NCI-H345 treated with DMSO at 0.1 percent for 48 hours (cell line): ENCODE measurements at regions not wholly inside any gene's neighbourhood (a gene's known extent, or its start where the extent isn't known, plus 50 kb on each side); places are given as distances from the start of the nearest gene placed in this dataset.

Experiments used
- DNase-seq: peaks from one replicate; lab custom pipeline; 2025; ENCODE audit not compliant: unreplicated experiment; lab: John Stamatoyannopoulos, UW

DNA sequence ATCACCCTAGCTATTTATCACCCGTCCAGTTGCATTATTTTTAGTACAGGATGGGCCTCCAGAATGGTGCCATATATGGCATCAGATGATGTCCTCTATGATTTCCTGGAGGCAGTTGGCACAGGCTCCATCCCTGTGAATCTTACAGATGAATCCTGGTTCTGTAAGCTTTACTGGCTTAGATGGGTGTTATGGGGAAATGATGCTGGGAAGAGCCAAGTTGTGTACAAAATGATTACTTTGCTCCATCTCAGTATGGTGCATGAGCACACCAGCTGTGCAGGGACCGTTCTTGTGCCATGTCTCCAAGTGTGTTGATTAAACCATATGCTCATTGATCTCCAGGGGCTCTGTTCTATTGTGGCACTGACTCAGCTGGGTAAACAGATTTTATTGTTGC lies 755.7 kb downstream of the TLR4 start:
- peak; percentile 83 for DNase-seq

DNA sequence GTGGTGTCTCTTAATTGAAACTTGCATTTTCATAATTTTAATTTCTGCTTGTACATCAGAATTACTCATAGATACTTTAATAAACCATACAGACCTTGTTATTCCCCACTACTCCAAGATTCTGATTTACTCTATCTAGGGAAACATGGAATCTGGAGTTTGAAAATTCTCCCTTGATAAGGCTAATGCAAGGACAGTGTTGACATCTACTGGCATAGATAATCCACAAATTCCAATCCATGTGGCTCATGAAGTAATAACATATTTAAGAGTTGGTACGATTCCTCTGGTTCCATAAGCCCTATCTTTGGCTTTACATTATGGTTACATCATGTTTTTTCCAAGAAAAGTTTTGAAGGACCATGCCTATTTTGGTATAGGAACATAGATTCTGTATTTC lies 759.2 kb downstream of the TLR4 start:
- no peak for DNase-seq

DNA sequence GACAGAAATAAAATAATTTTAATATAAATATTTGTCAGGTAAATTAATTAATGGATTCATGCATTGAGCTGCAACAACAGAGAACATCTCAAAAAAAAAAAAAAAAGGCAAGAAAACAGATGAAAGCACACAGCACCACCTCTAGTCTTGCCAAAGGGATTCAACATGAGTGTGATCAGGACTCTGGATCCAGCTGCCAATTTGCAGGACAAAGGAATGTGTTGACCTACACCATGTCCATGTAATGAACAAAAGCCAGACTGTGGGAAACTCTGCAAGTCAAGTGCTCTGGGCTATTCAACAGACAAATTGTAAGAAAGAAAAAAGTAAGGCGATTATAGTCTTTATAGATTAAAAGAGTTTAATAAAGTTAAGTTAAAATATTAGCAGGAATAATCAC lies 769.3 kb downstream of the TLR4 start:
- DNase-seq, result no peak

DNA sequence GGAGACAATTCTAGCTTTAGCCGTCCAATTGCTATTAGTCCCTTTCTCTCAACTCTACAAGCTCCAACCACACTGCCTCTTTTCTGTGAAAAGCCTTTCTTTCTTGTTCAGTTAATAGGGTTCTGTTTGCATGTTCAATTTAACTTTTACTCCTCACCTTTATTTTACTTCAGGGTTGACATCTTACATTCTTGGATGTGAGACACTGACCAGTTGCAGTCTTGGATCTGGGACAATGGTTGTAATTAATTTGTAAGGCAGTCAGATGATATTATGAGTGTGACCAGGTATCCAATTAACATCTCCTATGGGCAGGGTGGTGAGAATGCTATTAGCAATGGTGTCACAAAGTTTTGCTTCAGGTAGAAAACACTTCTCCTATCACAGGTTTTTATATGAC lies 774.5 kb downstream of the TLR4 start:
- no peak for DNase-seq

DNA sequence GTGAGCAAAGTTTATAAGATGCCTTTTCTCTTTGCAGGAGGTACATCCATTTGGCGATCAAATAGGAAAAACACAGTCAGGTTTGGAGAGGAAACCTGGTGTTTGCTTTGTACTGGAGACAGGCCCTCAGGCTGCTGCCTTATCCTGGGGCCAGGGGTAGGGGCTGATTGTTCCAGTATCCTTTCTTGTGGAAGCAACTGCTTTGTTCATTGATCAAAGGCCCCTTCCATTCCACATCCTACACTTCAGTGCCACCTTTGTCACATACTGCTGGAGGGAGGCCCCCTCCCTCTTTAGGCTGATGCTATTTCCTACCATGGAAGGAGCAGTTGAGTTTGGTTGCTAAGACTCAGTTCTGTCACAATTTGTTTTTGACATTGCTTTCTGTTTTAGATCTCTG lies 778.1 kb downstream of the TLR4 start:
- no peak for DNase-seq

DNA sequence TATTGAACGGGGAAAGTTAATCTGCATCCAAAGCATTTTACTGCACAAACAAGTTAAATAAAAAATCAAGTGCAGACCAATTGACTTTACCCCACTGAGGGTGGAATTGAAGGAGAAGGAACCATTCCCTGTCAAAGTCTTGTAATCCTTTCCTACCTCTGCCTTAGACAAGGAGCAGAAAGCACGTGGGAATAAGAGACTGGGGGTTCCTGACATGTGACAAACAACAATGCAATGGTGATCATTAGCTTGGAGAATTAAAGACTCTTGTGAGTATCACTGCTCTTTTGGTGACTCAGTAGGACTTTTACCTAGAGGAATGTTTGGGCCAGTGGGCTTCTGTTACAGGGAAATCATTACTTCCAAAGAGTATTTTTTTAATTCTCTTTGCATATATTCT lies 779.5 kb downstream of the TLR4 start:
- DNase-seq, result no peak

DNA sequence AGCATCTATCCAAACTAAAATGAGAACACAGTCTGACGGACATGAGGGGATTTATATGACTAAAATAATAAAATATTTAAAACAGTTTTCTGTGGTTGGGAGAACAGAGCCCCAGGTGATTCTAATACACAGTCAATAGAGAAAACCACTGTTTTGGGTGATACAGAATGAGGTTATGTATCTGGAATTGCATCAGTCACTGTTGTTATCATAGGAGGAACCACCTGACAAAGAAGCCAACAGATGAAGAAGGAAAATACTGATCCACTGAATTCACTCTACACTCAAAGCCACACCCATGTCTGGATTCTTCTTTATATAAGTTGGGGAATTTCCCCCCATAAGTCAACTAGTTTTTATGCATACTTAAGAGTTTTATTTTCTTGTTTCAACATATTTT lies 799.0 kb downstream of the TLR4 start:
- no peak for DNase-seq

DNA sequence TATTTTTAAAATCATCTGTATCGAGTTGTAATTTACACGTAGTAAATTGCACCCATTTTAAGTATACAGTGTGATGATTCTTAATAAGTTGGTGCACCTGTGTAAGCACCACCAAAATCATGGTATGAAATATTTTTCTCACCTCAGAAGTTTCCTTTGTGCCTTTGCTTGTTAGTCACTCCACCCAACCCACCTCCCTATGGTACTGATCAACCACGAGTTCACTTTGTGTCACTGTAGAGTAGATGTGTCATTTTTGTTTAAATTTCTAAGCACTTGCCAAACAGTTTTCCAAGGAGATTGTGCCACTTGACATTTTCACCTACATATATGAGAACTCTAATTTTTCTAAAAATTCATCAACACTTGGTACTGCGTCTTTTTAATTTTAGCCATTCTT lies 806.5 kb downstream of the TLR4 start:
- no peak for DNase-seq

DNA sequence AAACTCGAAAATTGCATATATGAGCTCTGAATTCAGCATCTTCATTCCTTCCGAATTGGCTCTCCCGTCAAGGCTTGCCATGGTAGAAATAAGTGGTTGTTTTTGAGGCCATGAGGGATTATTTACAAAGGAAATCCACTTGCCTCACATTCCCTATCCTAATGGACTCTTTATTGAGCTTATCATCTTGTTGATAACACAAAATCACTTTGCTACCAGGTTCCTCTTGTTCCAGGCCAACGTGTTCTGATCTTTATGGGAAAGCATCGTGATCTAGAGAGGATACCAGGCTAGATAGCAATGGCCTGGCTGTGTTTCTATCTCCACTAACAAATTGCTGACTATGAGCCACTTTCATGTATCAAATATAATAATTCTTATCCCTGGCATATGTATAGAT lies 811.7 kb downstream of the TLR4 start:
- DNase-seq, result no peak

DNA sequence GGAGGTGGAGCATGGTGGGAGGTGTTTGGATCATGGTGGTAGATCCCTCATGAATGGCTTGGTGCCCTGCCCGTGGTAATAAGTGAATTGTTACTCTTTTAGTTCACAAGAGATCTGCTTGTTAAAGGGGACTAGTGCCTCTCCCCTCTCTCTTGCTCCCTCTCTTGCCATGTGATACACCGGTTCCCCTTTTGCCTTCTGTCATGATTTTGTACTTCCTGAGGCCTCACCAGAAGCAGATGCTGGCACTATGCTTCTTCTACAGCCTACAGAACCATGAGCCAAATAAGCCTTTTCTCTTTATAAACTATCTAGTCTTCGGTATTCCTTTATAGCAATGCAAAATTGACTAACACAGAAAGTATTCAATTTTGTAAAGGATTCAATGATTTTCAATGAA lies 817.1 kb downstream of the TLR4 start:
- no peak for DNase-seq

DNA sequence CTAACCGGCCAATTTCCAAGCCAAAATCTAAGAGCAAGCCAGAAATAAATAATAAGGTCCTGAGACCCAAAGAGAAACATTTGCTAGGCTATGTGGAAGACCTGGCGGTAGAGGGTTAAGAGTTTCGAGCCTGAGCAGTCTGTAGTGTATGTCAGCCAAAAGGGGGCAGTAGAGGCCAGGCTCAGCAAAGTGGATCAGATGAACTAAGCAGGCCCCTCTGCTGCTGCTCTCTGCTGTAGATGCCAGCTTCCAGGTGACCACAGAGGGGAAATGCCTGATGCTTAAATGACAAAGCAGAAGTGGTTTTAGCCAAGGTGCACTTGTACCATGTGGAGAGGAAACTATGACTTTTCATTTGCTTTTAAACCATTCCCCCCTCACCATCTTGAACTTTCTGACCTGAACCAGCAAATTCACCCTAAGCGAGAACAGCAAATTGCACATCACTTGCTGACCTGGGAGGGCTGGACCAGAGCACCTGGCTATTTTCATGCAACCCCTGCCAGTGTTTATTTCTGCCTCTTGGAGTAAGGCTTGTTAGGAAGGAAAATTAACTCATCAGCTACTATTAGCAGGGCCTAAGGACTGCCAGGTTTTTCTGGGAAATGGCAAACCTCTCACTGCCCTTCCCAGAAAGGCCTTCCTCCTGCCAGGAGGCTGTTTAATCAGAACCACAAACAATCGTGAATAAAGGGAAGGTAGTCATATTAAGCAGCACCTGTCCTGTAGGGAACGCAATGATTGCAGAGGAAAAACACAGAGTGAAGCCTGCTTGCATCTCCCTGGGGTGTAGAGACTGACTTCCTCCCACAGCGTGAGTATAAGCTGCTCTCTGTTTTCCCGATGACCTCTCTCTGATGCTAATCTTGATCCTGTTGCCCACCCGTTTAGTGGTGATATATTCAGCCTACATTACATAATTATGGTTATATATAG lies 818.2 kb downstream of the TLR4 start:
- no peak for DNase-seq

DNA sequence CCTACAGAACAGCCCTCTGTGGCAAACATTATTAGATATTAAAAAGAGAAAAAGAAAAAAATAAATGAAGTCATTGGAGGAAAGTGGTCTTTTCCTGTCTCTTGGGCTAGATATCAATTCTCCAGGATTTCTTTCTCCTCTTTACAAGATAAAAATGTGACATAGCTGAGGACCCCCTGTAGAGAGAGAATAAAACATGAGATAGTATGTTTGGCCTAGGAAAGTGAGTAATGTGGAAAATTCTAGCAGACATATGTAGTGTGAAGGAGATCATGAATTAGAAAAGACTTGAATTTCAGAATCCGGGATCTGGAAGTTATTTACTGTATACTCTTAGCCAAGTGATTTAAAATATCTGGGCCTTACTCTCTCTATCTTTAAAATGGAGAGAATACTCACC lies 823.1 kb downstream of the TLR4 start:
- no peak for DNase-seq

DNA sequence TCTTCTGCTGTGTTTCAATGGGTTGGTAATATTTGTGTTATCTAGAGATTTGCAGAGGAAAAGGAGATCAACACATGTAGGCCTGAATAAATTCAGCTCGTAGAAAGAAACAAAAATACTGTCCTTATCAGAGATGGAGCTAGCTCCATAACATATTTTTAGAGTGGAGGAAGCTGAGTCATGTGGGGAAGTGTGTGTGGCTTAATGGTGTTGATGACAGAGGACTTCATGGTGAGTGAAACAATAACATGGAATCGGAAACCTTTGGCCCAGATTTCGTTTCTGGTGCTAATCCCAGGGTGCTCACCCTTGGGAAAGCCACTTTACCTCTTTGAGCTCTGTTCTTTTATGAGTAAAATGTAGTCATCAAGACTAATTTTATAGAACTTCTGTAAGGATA lies 825.0 kb downstream of the TLR4 start:
- no peak for DNase-seq

DNA sequence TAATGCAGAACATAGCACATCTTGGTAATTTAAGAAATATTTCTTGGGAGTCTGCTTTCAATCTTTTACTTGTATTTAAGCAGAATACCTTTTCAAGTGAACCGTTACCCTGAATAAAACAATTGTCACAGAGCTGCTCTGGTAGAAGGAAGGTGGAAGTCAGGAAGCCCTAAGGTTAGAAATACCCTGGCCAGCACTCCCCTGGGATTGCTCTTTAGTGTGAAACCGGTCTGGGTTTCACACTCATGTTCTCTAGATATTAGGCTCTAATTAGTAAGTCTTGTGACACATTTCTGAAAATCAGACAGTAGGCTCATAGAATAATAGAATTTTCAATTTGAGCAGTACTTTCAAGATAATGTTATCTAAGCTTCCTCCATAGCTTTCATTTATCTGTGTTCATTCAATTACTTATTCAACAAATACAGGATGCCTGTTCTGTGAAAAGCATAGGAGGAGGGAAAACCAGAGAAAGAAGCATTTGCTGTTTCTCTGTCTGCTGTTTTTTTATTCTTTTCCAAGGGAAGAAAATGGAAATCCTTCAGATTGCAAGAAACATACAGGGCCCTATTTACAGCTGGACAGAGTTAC lies 825.5 kb downstream of the TLR4 start:
- no peak for DNase-seq

DNA sequence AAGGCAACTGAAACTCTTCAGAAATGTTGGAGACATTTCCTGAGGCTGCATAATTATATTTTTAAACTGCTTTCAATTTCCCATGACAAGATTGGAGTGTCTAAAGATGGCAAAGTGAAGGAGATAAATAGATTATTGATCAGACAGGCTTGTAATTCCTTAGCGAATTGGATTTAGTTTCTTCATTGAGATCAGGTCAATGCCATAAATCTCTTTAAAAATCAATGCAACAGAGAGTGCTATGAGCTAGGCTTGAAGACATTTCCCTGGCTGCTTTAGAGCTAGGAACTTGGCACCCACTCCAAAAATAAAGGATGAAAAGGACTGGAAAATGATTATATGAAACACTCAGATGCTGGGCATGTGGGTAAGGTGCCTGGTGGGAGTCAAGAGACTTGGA lies 828.4 kb downstream of the TLR4 start:
- DNase-seq, result no peak

DNA sequence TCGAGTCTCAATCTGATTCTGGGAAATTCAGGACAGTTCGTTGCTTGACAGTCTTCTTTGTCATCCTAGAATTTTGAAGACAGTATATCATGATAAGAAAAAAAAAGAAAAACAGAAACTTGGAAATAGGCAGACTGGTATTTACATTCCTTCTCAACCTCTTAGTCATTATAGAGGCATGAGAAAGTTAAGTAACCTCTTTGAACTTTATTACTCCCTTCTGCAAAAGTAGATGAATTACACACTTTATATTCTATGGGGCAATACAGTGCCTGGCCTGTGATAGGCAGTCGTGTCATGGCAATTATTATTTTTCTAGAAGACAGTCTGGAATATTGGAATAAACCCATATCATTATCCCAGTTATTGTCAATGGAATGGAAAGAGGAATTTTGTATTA lies 828.9 kb downstream of the TLR4 start:
- no peak for DNase-seq

DNA sequence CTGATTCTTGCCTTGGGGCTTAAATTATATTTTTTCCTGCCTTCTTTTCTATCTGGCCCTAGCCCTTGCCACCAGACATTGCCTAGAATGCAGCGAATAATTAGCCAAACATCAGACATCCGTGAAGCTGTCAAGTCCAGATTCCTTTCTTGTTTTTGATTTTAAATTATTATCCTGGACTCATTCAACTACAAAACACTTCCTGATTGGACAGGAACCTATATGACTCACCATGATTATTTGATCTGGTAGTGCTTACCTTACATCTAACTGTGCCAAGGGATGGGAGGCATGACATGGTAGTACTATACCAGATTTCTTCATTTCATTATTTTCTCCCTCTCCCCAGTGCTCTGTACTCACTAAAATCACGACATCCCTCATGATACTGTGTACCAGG lies 829.6 kb downstream of the TLR4 start:
- no peak for DNase-seq

DNA sequence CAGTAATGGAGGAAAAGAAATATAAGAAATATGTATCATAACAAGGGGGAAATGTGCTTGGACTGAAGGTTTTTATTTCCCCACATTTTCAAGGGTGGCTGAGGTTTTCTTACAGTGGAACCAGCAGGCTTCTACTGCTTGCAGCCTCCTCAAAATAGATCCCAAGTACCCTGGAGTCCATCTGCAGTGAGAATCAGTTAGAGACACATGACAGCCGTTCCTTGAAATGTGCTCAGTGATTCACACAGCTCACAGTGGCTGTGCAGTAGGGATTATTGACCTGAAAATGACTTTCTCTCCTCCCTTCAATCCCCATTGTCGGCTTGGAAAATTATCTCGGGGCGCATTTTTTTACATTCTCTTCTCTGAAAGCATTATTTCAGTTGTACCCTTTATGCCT lies 832.0 kb downstream of the TLR4 start:
- DNase-seq, result no peak

DNA sequence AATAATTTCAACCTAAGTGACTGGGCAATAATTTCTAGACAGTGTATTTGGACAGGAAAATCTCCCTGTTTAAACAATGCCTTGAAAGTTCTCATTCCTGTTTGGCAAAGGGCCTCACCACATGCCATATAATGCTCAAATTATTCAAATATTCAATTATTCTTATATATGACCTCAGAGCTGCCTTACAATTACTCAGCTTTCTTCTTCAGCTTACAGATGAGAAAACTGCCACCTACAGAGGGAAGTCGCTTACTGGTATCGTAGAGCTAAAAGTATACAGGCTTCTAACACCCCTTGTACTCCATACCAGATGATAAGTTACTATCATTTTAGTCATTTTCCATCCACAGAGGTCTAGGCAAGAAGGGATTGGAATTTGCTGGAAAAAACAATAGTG lies 830.3 kb downstream of the BRINP1 start:
- no peak for DNase-seq

DNA sequence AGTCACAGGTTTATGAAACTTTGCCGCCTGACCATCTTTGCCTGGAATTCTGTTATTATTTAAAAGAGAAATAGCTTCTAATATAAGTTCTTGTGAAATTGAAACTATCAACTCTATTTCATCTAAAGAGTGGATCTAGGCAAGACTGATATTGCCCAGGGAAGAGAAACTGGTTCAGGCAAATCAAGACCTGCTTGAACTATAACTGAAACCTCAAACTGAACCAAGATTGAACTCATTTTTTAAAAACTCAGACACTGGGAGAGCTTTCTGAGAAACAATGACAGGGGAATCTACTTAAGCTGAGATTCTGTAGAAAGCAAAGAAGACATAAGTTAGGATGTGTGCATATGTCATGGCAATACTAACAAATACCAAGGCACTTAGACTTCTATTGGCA lies 815.8 kb downstream of the BRINP1 start:
- no peak for DNase-seq

DNA sequence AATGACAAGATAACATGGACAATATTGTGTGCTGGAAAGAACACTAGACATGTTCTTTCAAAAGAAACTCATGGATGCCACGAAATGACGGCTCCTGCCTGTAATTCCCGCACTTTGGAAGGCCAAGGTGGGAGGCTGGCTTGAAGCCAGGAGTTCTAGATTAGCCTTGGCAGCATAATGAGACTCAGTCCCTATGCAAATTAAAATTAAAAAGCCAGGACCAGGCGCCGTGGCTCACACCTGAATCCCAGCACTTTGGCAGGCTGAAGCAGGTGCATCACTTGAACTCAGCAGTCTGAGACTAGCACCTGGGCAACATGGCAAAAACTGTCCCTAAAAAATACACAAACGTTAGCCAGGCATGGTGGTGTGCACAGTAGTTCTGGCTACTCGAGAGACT lies 814.2 kb downstream of the BRINP1 start:
- DNase-seq, result no peak

DNA sequence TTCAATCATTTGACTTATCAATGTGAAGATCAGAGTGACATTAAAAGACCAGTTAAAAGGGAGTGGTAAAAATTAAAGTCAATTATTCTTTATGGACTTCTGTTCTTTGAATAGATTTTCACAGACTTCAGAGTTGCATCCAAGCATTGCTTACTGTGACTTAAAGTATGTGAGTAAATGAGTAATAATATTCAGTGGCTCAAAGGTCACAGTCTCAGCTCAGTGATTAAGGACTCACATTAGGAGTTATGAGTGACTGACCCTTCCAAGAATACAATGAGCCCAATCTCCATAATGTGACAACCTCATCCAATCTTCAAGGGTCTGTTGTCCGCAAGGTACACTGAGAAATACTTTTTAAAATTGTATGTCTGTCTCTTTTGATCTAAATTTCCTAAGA lies 811.2 kb downstream of the BRINP1 start:
- DNase-seq, result no peak

DNA sequence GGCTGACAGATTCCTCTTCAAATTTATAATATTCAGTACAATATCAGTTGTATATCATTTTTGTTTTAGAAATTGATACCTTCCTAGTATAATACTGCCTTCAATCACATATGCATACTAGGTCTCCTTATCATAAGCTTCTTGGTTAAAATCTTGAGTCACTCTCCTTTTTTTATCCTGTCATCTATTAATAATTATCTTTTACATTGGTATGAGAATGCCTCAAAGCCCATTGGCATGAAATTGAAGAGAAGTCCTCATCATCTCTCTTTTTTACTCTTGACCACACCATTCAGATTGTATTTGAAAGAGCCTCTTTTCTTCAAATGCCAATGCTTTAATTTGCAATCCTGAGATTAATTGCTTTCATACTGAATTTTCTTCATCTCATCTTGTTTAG lies 810.3 kb downstream of the BRINP1 start:
- DNase-seq, result no peak
